WTC11 (cell line): ENCODE measurements at regions not wholly inside any gene's neighbourhood (a gene's known extent, or its start where the extent isn't known, plus 50 kb on each side); places are given as distances from the start of the nearest gene placed in this dataset.

Source experiments
- AFF4 ChIP-seq: sonication (generic); formaldehyde crosslinking; IDR thresholded peaks from 2 replicates; pipeline ENCODE4 v1.8.1; 2023; ENCODE audit warnings: mild to moderate bottlenecking, missing genetic modification reagents, borderline replicate concordance
- CTCF ChIP-seq: fragments of 200-600 bp; IDR thresholded peaks from 2 replicates; pipeline ENCODE4 v1.8.0; 2022; ENCODE audit warnings: antibody characterized with exemption
- JUN ChIP-seq: sonication (generic); formaldehyde crosslinking; IDR thresholded peaks from 2 replicates; pipeline ENCODE4 v1.8.0; 2023; ENCODE audit warnings: mild to moderate bottlenecking, missing genetic modification reagents
- ZBTB43 ChIP-seq: sonication (generic); formaldehyde crosslinking; IDR thresholded peaks from 2 replicates; pipeline ENCODE4 v1.8.1; 2023; ENCODE audit warnings: mild to moderate bottlenecking, missing genetic modification reagents

DNA sequence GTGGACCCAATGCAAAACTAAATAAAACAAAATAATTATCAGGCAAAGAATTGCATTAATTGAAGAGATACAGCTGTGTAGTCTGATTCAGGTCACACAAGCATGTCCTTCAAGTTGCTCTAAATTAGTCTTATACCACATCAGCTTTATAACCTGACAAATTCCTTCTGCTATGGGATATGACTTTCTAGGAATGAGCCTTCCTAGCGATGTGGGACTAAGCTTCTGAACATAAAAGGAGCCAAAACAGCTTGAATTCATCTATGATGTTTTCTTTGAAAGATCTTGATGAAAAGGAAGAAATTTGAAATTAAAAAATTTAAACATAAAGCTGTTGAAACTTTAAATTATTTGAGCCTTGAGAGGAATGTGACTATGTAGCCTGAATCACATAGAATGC is 1409.1 kb downstream of the CDH11 start:
- no peak for TF ChIP-seq CTCF
- TF ChIP-seq ZBTB43 (CRISPR knock-in tag), result no peak
- TF ChIP-seq AFF4 (CRISPR knock-in tag), result no peak
- no peak for TF ChIP-seq JUN (CRISPR knock-in tag)
